ENCODE measurements at regions not wholly inside any gene's neighbourhood (a gene's known extent, or its start where the extent isn't known, plus 50 kb on each side); places are given as distances from the start of the nearest gene placed in this dataset.
"Not testable (repeated sequence)": the region's sequence is repeated elsewhere in the genome, so short reads cannot be mapped to it uniquely, and the experiment has no call there.

GRCh38 chr7:57524197-57524596 lies 74.2 kb downstream of the ZNF716 start:
- H3K36me3 ChIP-seq (ENCODE audit: control insufficient read depth in 2 of 3, insufficient read depth in 3 of 3, low read length in 3 of 3); H3K9me3 ChIP-seq (ENCODE audit: control insufficient read depth in 2 of 3, insufficient read depth in 1 of 3, low read length in 3 of 3); DNase-seq; H3K27me3 ChIP-seq (ENCODE audit: control insufficient read depth, insufficient read depth, low read length); H3K4me3 ChIP-seq (ENCODE audit: low read length in 3 of 3); intact Hi-C loops (cut with DNase I); H3K4me1 ChIP-seq (ENCODE audit: control insufficient read depth in 2 of 3, insufficient read depth in 2 of 3, low read depth in 1 of 3, low read length in 3 of 3); H3K27ac ChIP-seq (ENCODE audit: low read depth in 2 of 2, low read length in 2 of 2); FAIRE-seq; H3K9ac ChIP-seq (ENCODE audit: low read length in 3 of 3): not testable (repeated sequence)

- intact Hi-C loops (cut with DNase I): no loop called here
- TF ChIP-seq CTCF (IDR thresholded peaks at IDR 0.05; ENCODE audit: borderline replicate concordance, extremely low read depth, insufficient read depth): no peak
- no peaks in the 10 kb centered on the region for H3K4me1 ChIP-seq (ENCODE audit: control insufficient read depth in 2 of 3, insufficient read depth in 2 of 3, low read depth in 1 of 3, low read length in 3 of 3)
- FAIRE-seq (no peak), DNase-seq (no peak)
- H3K4me3 ChIP-seq (ENCODE audit: low read length in 3 of 3): no peak overlapping the region
- no peaks in the 10 kb centered on the region for H3K9me3 ChIP-seq (ENCODE audit: control insufficient read depth in 2 of 3, insufficient read depth in 1 of 3, low read length in 3 of 3)
- H3K36me3 ChIP-seq (ENCODE audit: control insufficient read depth in 2 of 3, insufficient read depth in 3 of 3, low read length in 3 of 3): no peaks in the 10 kb centered on the region
- no peak overlapping the region for H3K9ac ChIP-seq (ENCODE audit: low read length in 3 of 3)
- H3K27me3 ChIP-seq (ENCODE audit: control insufficient read depth, insufficient read depth, low read length): no peaks in the 10 kb centered on the region
- H3K27ac ChIP-seq (ENCODE audit: low read depth in 2 of 2, low read length in 2 of 2): no peak overlapping the region
Measured at GRCh38 chr7:57529931-57530330, 80.0 kb downstream of the ZNF716 start.

GRCh38 chr7:57540634-57541033 lies 90.7 kb downstream of the ZNF716 start:
- H3K9ac ChIP-seq (ENCODE audit: low read length in 3 of 3); H3K36me3 ChIP-seq (ENCODE audit: control insufficient read depth in 2 of 3, insufficient read depth in 3 of 3, low read length in 3 of 3); FAIRE-seq; H3K9me3 ChIP-seq (ENCODE audit: control insufficient read depth in 2 of 3, insufficient read depth in 1 of 3, low read length in 3 of 3); intact Hi-C loops (cut with DNase I); H3K4me3 ChIP-seq (ENCODE audit: low read length in 3 of 3); H3K27ac ChIP-seq (ENCODE audit: low read depth in 2 of 2, low read length in 2 of 2); DNase-seq; H3K27me3 ChIP-seq (ENCODE audit: control insufficient read depth, insufficient read depth, low read length); H3K4me1 ChIP-seq (ENCODE audit: control insufficient read depth in 2 of 3, insufficient read depth in 2 of 3, low read depth in 1 of 3, low read length in 3 of 3): not testable (repeated sequence)

GRCh38 chr7:57542331-57542730 lies 92.4 kb downstream of the ZNF716 start:
- H3K27me3 ChIP-seq (ENCODE audit: control insufficient read depth, insufficient read depth, low read length); H3K36me3 ChIP-seq (ENCODE audit: control insufficient read depth in 2 of 3, insufficient read depth in 3 of 3, low read length in 3 of 3); DNase-seq; intact Hi-C loops (cut with DNase I); H3K4me1 ChIP-seq (ENCODE audit: control insufficient read depth in 2 of 3, insufficient read depth in 2 of 3, low read depth in 1 of 3, low read length in 3 of 3); H3K4me3 ChIP-seq (ENCODE audit: low read length in 3 of 3); H3K9ac ChIP-seq (ENCODE audit: low read length in 3 of 3); FAIRE-seq; H3K27ac ChIP-seq (ENCODE audit: low read depth in 2 of 2, low read length in 2 of 2); H3K9me3 ChIP-seq (ENCODE audit: control insufficient read depth in 2 of 3, insufficient read depth in 1 of 3, low read length in 3 of 3): not testable (repeated sequence)

GRCh38 chr7:57547351-57547750 lies 97.4 kb downstream of the ZNF716 start:
- H3K27me3 ChIP-seq (ENCODE audit: control insufficient read depth, insufficient read depth, low read length); H3K4me1 ChIP-seq (ENCODE audit: control insufficient read depth in 2 of 3, insufficient read depth in 2 of 3, low read depth in 1 of 3, low read length in 3 of 3); H3K27ac ChIP-seq (ENCODE audit: low read depth in 2 of 2, low read length in 2 of 2); DNase-seq; H3K4me3 ChIP-seq (ENCODE audit: low read length in 3 of 3); H3K36me3 ChIP-seq (ENCODE audit: control insufficient read depth in 2 of 3, insufficient read depth in 3 of 3, low read length in 3 of 3); H3K9ac ChIP-seq (ENCODE audit: low read length in 3 of 3); intact Hi-C loops (cut with DNase I); FAIRE-seq; H3K9me3 ChIP-seq (ENCODE audit: control insufficient read depth in 2 of 3, insufficient read depth in 1 of 3, low read length in 3 of 3): not testable (repeated sequence)

- not testable (repeated sequence) for FAIRE-seq; H3K4me1 ChIP-seq (ENCODE audit: control insufficient read depth in 2 of 3, insufficient read depth in 2 of 3, low read depth in 1 of 3, low read length in 3 of 3)
Measured at GRCh38 chr7:57549961-57550360, 100.0 kb downstream of the ZNF716 start.

GRCh38 chr7:57555687-57556086 lies 105.7 kb downstream of the ZNF716 start:
- H3K9ac ChIP-seq (ENCODE audit: low read length in 3 of 3); H3K27ac ChIP-seq (ENCODE audit: low read depth in 2 of 2, low read length in 2 of 2); H3K9me3 ChIP-seq (ENCODE audit: control insufficient read depth in 2 of 3, insufficient read depth in 1 of 3, low read length in 3 of 3); H3K27me3 ChIP-seq (ENCODE audit: control insufficient read depth, insufficient read depth, low read length); DNase-seq; intact Hi-C loops (cut with DNase I); H3K4me1 ChIP-seq (ENCODE audit: control insufficient read depth in 2 of 3, insufficient read depth in 2 of 3, low read depth in 1 of 3, low read length in 3 of 3); H3K4me3 ChIP-seq (ENCODE audit: low read length in 3 of 3); H3K36me3 ChIP-seq (ENCODE audit: control insufficient read depth in 2 of 3, insufficient read depth in 3 of 3, low read length in 3 of 3): not testable (repeated sequence)
- FAIRE-seq: peak; percentile 99

More at GRCh38 chr7:57549961-57550360, 100.0 kb downstream of the ZNF716 start:
- H3K4me3 ChIP-seq (ENCODE audit: low read length in 3 of 3); DNase-seq; H3K27me3 ChIP-seq (ENCODE audit: control insufficient read depth, insufficient read depth, low read length); H3K9ac ChIP-seq (ENCODE audit: low read length in 3 of 3); H3K36me3 ChIP-seq (ENCODE audit: control insufficient read depth in 2 of 3, insufficient read depth in 3 of 3, low read length in 3 of 3); H3K27ac ChIP-seq (ENCODE audit: low read depth in 2 of 2, low read length in 2 of 2); H3K9me3 ChIP-seq (ENCODE audit: control insufficient read depth in 2 of 3, insufficient read depth in 1 of 3, low read length in 3 of 3); intact Hi-C loops (cut with DNase I): not testable (repeated sequence)

All from kidney (tissue), 13 donors.